SK-N-SH (cell line): ENCODE measurements at regions not wholly inside any gene's neighbourhood (a gene's known extent, or its start where the extent isn't known, plus 50 kb on each side); places are given as distances from the start of the nearest gene placed in this dataset.

Experiments used
- CTCF ChIA-PET: fragments of 300-600, 350-600 bp; formaldehyde crosslinking; extraction: SDS; loops from one replicate; lab custom pipeline; 2021; lab: Yijun Ruan, JAX
- POLR2A ChIA-PET: fragments of 350-600 bp; sonication (Branson Sonifier 250); formaldehyde crosslinking; extraction: SDS; loops from one replicate; lab custom pipeline; 2020; ENCODE audit warnings: antibody characterized with exemption, inconsistent platforms; lab: Yijun Ruan, JAX
- DNase-seq: peaks from one replicate; pipeline ENCODE4 v3.0.0; 2012
- H2AFZ ChIP-seq: fragments of 200-600 bp; sonication (generic); 2 replicates; pipeline ENCODE4 v1.8.1; 2016; ENCODE audit warnings: antibody characterized with exemption, mild to moderate bottlenecking, low read depth
- H3F3A ChIP-seq: fragments of 200-600 bp; sonication (generic); replicated peaks from 2 replicates; pipeline ENCODE3; 2016; ENCODE audit warnings: antibody characterized with exemption, mild to moderate bottlenecking; ENCODE audit not compliant: insufficient read depth
- H3K27ac ChIP-seq, 2 experiments: fragments of 200-500 bp in 1 of 2; fragments of 200-600 bp in 1 of 2; sonication (Bioruptor generic) in 1 of 2; sonication (generic), shearing (Covaris generic) in 1 of 2; 2 replicates each; pipeline versions ENCODE4 v1.5.1 to v1.6.1; 2014 to 2016; ENCODE audit warnings: low read depth in 2 of 2, inconsistent platforms in 1 of 2, low read length in 1 of 2, mild to moderate bottlenecking in 1 of 2, mixed read lengths in 1 of 2
- H3K27me3 ChIP-seq: fragments of 200-600 bp; sonication (generic), shearing (Covaris generic); 2 replicates; pipeline ENCODE4 v1.6.1; 2016; ENCODE audit warnings: mixed run types; ENCODE audit not compliant: insufficient read depth
- H3K36me3 ChIP-seq, 2 experiments: fragments of 200-500 bp in 1 of 2; fragments of 200-600 bp in 1 of 2; sonication (Bioruptor generic) in 1 of 2; sonication (generic) in 1 of 2; replicated peaks in 1 of 2; 2 replicates each; pipeline versions ENCODE3 to v1.5.1; 2014 to 2016; ENCODE audit warnings: low read length in 1 of 2, mild to moderate bottlenecking in 1 of 2; ENCODE audit not compliant: insufficient read depth in 2 of 2, control insufficient read depth in 1 of 2
- H3K4me1 ChIP-seq, 2 experiments: fragments of 200-500 bp in 1 of 2; fragments of 200-600 bp in 1 of 2; sonication (Bioruptor generic) in 1 of 2; sonication (generic), shearing (Covaris generic) in 1 of 2; 2 replicates each; pipeline versions ENCODE4 v1.5.1 to v1.6.1; 2014 to 2016; ENCODE audit warnings: low read depth in 1 of 2, low read length in 1 of 2, mixed run types in 1 of 2; ENCODE audit not compliant: insufficient read depth in 2 of 2, control insufficient read depth in 1 of 2
- H3K4me2 ChIP-seq: fragments of 200-600 bp; sonication (generic), shearing (Covaris generic); 2 replicates; pipeline ENCODE4 v1.6.1; 2017; ENCODE audit warnings: mixed run types
- H3K4me3 ChIP-seq, 2 experiments: fragments of 200-500 bp in 1 of 2; fragments of 200-600 bp in 1 of 2; sonication (Bioruptor generic) in 1 of 2; sonication (generic), shearing (Covaris generic) in 1 of 2; 2 replicates each; pipeline versions ENCODE4 v1.5.1 to v1.8.1; 2014 to 2016; ENCODE audit warnings: low read depth in 2 of 2, inconsistent platforms in 1 of 2, low read length in 1 of 2, mild to moderate bottlenecking in 1 of 2, mixed read lengths in 1 of 2, moderate library complexity in 1 of 2
- H3K79me2 ChIP-seq: fragments of 200-600 bp; sonication (generic); 2 replicates; pipeline ENCODE4 v1.8.1; 2017; ENCODE audit warnings: mild to moderate bottlenecking; ENCODE audit not compliant: insufficient read depth
- H3K9ac ChIP-seq: fragments of 200-600 bp; sonication (generic); 2 replicates; pipeline ENCODE4 v1.6.1; 2017; ENCODE audit warnings: mixed run types
- H3K9me2 ChIP-seq: fragments of 200-600 bp; sonication (generic); 2 replicates; pipeline ENCODE4 v1.6.1; 2017; ENCODE audit warnings: mixed run types
- H3K9me3 ChIP-seq: fragments of 200-600 bp; sonication (generic); 2 replicates; pipeline ENCODE4 v1.6.1; 2017; ENCODE audit warnings: mixed run types, mild to moderate bottlenecking, moderate library complexity
- H4K20me1 ChIP-seq: fragments of 200-600 bp; sonication (generic); 2 replicates; pipeline ENCODE4 v1.6.1; 2017; ENCODE audit warnings: mild to moderate bottlenecking, mixed run types; ENCODE audit not compliant: insufficient read depth
- EZH2phosphoT487 ChIP-seq: fragments of 200-600 bp; sonication (generic); IDR thresholded peaks from 2 replicates; pipeline ENCODE4 v1.6.1; 2017; ENCODE audit warnings: low read depth, mixed run types, mild to moderate bottlenecking, antibody characterized with exemption, moderate library complexity, borderline replicate concordance
- FOSL2 ChIP-seq: IDR thresholded peaks from 2 replicates; pipeline ENCODE4 v1.4.0; 2012; ENCODE audit warnings: low read depth, mild to moderate bottlenecking, moderate library complexity, borderline replicate concordance
- FOXJ3 ChIP-seq: sonication (generic); formaldehyde crosslinking; IDR thresholded peaks from 2 replicates; pipeline ENCODE4 v1.5.1; 2020; ENCODE audit warnings: mild to moderate bottlenecking, missing genetic modification reagents
- FOXM1 ChIP-seq: IDR thresholded peaks from 2 replicates; pipeline ENCODE4 v1.4.0; 2012; ENCODE audit warnings: low read depth, mild to moderate bottlenecking
- POLR2AphosphoS5 ChIP-seq: IDR thresholded peaks from 2 replicates; pipeline ENCODE4 v1.6.1; 2012; ENCODE audit warnings: low read depth, low read length
- RAD21 ChIP-seq: IDR thresholded peaks from 2 replicates; pipeline ENCODE4 v1.6.1; 2012; ENCODE audit warnings: mild to moderate bottlenecking, low read length
- RCOR1 ChIP-seq: fragments of 150-350 bp; IDR thresholded peaks from 2 replicates; pipeline ENCODE4 v1.6.1; 2017; ENCODE audit warnings: antibody characterized with exemption, low read length
- RFX5 ChIP-seq: IDR thresholded peaks from 2 replicates; pipeline ENCODE4 v1.6.1; 2012; ENCODE audit warnings: mild to moderate bottlenecking, improper control_type of control experiment, low read length
- SMC3 ChIP-seq: IDR thresholded peaks from 2 replicates; pipeline ENCODE4 v1.6.1; 2012; ENCODE audit warnings: low read depth, low read length, improper control_type of control experiment
- WGBS: methylation state at CpG from one replicate; pipeline ENCODE4 v1.1.6; 2017; ENCODE audit warnings: low lambda C conversion rate; 5-methylcytosine and 5-hydroxymethylcytosine counted together
- TF ChIP-seq, protein P1 (sequence below): fragments of 200-600 bp; sonication (generic); IDR thresholded peaks from 2 replicates; pipeline ENCODE4 v1.6.1; 2017; ENCODE audit warnings: antibody characterized with exemption, mild to moderate bottlenecking, moderate library complexity
- TF ChIP-seq, protein P2 (sequence below): IDR thresholded peaks from 2 replicates; pipeline ENCODE4 v1.4.0; 2012; ENCODE audit warnings: low read depth, borderline replicate concordance
- TF ChIP-seq, protein P3 (sequence below): IDR thresholded peaks from 2 replicates; pipeline ENCODE4 v1.6.1; 2012; ENCODE audit warnings: mild to moderate bottlenecking, low read depth, low read length, moderate library complexity
- TF ChIP-seq, protein P4 (sequence below): fragments of 150-350 bp; IDR thresholded peaks from 2 replicates; pipeline ENCODE4 v1.6.1; 2016; ENCODE audit warnings: mild to moderate bottlenecking, low read depth, low read length

DNA sequence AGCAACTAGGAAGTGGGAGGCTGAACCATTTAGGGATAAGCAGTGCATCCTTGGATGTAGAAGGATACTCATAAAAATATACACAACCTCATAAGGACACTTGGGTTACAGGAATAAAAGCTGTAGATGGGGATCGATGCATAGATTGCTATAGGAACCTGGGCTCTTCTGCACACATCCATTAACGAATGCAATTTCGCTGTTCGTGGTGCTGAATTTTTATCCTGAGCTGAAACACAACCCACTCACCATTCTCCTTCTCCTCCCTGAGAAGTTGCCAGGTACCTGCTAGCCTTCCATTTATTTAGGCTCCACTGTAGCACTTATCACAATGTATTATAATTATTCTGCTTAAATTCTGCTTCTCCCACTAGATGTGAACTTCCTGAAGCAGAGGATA is 320.6 kb upstream of the BRINP1 start:
- H3K27ac ChIP-seq: no peak overlapping the region
- ChIA-PET POLR2A (no interaction called here), CTCF (no interaction called here)
- no peak for DNase-seq
- no peaks in the 10 kb centered on the region for H3K36me3 ChIP-seq
- H3K9me3 ChIP-seq: no peaks in the 10 kb centered on the region
- no peaks in the 10 kb centered on the region for H3K9me2 ChIP-seq
- no peak overlapping the region for H2AFZ ChIP-seq
- no peak overlapping the region for H3K4me3 ChIP-seq
- no peak overlapping the region for H3K9ac ChIP-seq
- no peak overlapping the region for H3K4me2 ChIP-seq
- no peaks in the 10 kb centered on the region for H4K20me1 ChIP-seq
- WGBS: 50% methylated on average over 4 of the region's 4 CpGs
- no peaks in the 10 kb centered on the region for H3K27me3 ChIP-seq
- H3K4me1 ChIP-seq: no peaks in the 10 kb centered on the region
- TF ChIP-seq FOXJ3 (CRISPR knock-in tag) (no peak), POLR2AphosphoS5 (no peak), SMC3 (no peak), RCOR1 (no peak), FOXM1 (no peak), RFX5 (no peak), EZH2phosphoT487 (no peak), RAD21 (no peak), FOSL2 (no peak)
- TF ChIP-seq, protein P1, sequence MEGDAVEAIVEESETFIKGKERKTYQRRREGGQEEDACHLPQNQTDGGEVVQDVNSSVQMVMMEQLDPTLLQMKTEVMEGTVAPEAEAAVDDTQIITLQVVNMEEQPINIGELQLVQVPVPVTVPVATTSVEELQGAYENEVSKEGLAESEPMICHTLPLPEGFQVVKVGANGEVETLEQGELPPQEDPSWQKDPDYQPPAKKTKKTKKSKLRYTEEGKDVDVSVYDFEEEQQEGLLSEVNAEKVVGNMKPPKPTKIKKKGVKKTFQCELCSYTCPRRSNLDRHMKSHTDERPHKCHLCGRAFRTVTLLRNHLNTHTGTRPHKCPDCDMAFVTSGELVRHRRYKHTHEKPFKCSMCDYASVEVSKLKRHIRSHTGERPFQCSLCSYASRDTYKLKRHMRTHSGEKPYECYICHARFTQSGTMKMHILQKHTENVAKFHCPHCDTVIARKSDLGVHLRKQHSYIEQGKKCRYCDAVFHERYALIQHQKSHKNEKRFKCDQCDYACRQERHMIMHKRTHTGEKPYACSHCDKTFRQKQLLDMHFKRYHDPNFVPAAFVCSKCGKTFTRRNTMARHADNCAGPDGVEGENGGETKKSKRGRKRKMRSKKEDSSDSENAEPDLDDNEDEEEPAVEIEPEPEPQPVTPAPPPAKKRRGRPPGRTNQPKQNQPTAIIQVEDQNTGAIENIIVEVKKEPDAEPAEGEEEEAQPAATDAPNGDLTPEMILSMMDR: no peak
- TF ChIP-seq, protein P2, sequence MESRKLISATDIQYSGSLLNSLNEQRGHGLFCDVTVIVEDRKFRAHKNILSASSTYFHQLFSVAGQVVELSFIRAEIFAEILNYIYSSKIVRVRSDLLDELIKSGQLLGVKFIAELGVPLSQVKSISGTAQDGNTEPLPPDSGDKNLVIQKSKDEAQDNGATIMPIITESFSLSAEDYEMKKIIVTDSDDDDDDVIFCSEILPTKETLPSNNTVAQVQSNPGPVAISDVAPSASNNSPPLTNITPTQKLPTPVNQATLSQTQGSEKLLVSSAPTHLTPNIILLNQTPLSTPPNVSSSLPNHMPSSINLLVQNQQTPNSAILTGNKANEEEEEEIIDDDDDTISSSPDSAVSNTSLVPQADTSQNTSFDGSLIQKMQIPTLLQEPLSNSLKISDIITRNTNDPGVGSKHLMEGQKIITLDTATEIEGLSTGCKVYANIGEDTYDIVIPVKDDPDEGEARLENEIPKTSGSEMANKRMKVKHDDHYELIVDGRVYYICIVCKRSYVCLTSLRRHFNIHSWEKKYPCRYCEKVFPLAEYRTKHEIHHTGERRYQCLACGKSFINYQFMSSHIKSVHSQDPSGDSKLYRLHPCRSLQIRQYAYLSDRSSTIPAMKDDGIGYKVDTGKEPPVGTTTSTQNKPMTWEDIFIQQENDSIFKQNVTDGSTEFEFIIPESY: no peak
- TF ChIP-seq, protein P3, sequence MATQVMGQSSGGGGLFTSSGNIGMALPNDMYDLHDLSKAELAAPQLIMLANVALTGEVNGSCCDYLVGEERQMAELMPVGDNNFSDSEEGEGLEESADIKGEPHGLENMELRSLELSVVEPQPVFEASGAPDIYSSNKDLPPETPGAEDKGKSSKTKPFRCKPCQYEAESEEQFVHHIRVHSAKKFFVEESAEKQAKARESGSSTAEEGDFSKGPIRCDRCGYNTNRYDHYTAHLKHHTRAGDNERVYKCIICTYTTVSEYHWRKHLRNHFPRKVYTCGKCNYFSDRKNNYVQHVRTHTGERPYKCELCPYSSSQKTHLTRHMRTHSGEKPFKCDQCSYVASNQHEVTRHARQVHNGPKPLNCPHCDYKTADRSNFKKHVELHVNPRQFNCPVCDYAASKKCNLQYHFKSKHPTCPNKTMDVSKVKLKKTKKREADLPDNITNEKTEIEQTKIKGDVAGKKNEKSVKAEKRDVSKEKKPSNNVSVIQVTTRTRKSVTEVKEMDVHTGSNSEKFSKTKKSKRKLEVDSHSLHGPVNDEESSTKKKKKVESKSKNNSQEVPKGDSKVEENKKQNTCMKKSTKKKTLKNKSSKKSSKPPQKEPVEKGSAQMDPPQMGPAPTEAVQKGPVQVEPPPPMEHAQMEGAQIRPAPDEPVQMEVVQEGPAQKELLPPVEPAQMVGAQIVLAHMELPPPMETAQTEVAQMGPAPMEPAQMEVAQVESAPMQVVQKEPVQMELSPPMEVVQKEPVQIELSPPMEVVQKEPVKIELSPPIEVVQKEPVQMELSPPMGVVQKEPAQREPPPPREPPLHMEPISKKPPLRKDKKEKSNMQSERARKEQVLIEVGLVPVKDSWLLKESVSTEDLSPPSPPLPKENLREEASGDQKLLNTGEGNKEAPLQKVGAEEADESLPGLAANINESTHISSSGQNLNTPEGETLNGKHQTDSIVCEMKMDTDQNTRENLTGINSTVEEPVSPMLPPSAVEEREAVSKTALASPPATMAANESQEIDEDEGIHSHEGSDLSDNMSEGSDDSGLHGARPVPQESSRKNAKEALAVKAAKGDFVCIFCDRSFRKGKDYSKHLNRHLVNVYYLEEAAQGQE: no peak
- TF ChIP-seq, protein P4, sequence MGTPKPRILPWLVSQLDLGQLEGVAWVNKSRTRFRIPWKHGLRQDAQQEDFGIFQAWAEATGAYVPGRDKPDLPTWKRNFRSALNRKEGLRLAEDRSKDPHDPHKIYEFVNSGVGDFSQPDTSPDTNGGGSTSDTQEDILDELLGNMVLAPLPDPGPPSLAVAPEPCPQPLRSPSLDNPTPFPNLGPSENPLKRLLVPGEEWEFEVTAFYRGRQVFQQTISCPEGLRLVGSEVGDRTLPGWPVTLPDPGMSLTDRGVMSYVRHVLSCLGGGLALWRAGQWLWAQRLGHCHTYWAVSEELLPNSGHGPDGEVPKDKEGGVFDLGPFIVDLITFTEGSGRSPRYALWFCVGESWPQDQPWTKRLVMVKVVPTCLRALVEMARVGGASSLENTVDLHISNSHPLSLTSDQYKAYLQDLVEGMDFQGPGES: no peak
- H3K79me2 ChIP-seq: no peaks in the 10 kb centered on the region
- no peaks in the 10 kb centered on the region for H3F3A ChIP-seq
